MM.1S (cell line): ENCODE measurements at regions not wholly inside any gene's neighbourhood (a gene's known extent, or its start where the extent isn't known, plus 50 kb on each side); places are given as distances from the start of the nearest gene placed in this dataset.

Experiments used
- CTCF ChIP-seq: fragments of 300-600 bp; sonication (generic); IDR thresholded peaks from 2 replicates; pipeline ENCODE4 v1.5.1; 2016; ENCODE audit warnings: antibody characterized with exemption, low read length, mixed read lengths
- EZH2 ChIP-seq: fragments of 300-600 bp; sonication (generic); optimal IDR thresholded peaks from 2 replicates; pipeline ENCODE3; 2017; ENCODE audit warnings: low read depth, mild to moderate bottlenecking, antibody characterized with exemption, low read length, mixed read lengths
- EZH2phosphoT487 ChIP-seq: fragments of 300-600 bp; sonication (generic); IDR thresholded peaks from 2 replicates; pipeline ENCODE4 v1.6.1; 2018; ENCODE audit warnings: antibody characterized with exemption, low read length

GRCh38 chr19:27858981-27859581 lies 1353.9 kb downstream of the UQCRFS1 start:
- no peak for TF ChIP-seq CTCF
- no peak for TF ChIP-seq EZH2
- TF ChIP-seq EZH2phosphoT487: no peak
